ENCODE measurements at regions not wholly inside any gene's neighbourhood (a gene's known extent, or its start where the extent isn't known, plus 50 kb on each side); places are given as distances from the start of the nearest gene placed in this dataset.
A peak's percentile ranks its signal among the peaks of the same experiment; 100 is the strongest.

GRCh38 chr3:13135811-13136321 is 62.6 kb upstream of the IQSEC1 start:
- no peak for DNase-seq

- no peak for DNase-seq
These were observed 62.1 kb upstream of the IQSEC1 start for GRCh38 chr3:13135251-13135810.

DNA sequence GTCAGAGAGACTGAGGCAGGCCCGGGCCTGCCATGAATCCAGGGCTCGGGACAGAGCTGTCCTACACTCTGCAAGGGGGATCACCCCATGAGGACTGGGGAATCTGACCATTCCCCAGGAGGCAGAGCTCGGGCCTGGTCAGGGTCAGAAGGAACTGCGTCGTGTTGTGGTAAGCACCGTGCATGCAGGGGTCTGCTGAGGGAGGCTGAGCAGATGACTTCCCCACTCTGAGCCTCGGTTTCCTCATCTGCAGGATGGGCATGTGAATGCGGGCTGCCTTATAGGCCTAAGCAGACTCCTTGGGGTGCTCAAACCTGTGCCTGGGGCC is 61.6 kb upstream of the IQSEC1 start:
- DNase-seq: no peak

DNA sequence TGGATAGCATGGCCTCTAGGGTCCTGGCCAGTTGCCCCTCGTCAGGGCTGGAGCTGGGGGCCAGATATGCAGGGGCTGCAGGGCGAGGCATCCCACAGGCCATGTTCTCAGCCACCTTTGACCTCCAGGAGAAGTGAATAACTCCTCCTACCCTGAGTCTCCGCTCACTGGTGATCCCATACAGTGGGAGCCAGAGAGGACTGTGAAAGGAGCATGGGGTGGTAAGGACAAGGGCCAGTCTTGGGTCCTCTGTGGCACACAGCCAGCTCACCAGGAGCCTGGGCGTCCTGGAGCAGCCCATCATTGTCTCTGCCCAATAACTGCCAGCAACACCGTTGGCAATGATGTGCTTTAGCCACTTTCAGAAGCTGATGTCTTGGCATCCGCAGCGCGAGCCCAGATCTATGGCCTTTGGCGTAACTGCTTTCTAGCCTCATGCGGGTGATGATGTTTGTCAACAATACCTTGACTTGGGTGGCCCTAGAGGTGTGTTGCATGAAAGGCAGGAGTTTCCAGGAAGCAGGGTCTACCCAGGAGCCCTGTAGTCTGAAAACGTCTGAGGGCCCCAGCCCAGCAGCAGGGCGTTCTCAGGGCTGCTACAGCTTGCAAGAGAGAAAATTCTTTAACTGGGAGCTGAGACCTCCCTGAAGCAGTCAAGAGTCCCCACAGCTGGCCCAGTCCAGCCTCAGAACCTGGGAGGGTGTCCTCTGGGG is 61.1 kb upstream of the IQSEC1 start:
- no peak for DNase-seq

DNA sequence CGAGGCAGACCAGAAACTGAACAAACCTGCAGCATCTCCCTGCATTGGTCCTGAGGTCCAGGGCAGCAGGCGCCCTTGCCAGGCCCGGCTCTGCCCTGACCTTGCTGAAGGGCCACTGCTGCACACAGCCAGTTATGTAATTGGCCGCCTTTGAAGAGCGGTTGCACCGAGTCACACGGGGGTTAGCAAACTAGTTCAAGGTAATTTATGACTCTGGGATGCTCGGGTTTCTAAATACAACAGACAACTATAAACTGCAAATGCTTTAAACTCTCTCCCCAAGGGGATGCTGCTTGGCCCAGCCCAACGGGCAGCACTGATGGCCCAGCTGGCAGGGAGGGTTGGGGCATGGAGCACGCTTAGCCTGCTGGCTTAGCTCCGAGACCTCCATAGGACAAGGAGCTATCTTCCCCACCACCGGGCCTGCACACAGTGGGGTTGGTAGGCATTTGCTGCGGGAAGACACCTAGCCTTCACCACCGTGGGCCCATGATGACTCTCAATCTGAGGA is 60.3 kb upstream of the IQSEC1 start:
- peak; percentile 55 for DNase-seq

DNA sequence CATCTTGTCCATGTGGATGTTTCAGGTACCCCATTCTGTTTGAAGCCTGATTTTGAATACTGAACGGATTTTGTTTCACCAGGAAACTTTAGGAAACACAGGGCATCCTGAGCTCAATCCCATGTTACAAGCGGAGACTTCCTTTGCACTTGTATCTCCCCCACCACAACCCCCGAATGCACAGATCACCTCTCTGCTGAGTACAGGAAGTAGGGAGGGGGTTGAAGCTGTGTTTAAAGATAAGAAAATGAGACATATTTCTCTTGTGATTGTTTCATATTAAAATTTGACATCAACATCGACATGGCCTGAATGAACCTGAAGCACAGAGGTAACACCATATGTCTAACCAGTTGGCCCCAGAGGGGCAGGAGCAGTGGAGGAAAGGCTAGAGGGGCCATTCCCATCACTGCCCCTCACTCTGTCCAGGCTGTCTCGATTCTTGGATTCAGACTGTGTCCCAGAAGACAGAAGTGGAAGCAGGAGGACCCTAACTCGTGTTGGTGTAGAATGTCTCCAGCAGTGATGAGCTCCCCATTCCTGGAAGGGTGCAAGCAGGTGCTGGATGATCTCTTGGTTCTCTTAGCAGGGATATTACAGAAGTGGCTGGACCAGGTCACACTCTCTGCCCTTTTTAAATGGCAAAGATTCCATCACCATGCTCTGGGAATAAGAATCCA is 59.6 kb upstream of the IQSEC1 start:
- no peak for DNase-seq

DNA sequence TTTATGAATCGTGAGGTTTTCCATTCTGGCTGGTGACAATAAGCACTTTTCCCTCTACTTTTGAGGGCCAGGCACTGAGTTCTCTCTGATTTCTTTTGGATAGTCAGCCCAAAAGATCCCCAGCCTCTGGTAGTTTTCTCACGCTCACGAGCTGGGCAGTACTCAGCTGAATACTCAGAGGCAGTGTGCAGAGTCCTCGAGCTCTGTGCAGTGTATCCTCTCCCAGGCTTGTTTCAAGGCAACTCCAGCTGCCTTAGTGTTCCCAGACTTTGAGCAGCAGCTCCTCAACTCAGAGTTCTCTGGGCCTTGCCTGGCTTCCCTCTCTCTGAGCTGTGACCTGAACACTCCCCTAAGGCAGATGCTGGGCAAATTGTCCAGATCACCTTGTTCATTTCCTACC is 59.1 kb upstream of the IQSEC1 start:
- no peak for DNase-seq

- no peak for DNase-seq
These were observed 57.4 kb upstream of the IQSEC1 start for GRCh38 chr3:13130464-13131193.

GRCh38 chr3:13125092-13126015 is 52.1 kb upstream of the IQSEC1 start:
- DNase-seq: no peak

- no peak for DNase-seq
These were observed 51.4 kb upstream of the IQSEC1 start for GRCh38 chr3:13124631-13125030.

DNA sequence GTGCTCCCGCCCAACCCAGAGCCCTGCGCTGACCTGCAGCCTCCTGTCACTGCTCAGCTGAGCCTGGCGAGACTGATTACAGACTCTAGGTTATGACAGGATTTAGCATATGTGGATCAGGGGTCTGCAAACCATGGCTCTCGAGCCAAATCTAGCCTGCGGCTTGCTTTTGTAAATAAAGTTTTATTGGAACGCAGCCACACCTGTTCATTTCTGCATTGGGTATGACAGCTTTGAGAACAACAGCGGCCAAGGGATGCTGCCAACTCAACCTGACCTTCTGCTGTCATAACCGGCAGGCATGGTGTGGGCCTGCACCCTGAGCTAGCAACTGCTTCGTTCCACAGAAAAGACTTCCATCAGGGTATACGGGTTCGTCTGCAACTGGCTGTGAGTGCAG is 50.5 kb upstream of the IQSEC1 start:
- no peak for DNase-seq

DNA sequence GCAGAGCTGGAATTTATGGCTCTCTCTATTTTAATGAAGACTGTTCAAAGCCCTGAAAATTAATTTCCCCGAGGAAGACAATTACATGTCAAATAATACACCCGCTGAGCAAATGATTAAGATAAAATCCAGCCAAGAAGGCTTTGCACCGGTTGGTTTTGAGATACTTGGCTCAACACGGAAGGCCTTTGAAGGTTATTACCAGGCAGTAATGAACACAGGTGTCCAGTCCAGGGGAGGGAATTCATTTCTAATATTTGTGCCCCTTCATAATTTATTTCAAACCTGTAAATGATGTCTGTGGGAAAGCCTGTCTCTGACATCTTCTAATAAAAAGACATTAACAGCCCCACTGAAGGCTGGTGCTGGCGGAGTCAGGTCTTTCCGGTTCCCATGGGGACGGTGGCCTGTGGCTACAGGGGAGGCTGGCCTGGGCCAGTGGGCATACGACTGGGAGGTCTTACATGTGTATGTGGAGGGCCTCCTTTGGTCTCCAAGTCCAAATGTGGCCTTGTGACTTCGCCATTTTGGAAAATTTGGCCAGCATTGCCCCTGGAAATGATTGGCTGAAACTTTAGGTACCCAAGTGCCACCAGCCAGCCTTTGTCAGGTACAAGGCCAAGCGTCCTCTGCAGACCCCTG is 49.9 kb upstream of the IQSEC1 start:
- no peak for DNase-seq
